ENCODE measurements at regions not wholly inside any gene's neighbourhood (a gene's known extent, or its start where the extent isn't known, plus 50 kb on each side); places are given as distances from the start of the nearest gene placed in this dataset.

DNA sequence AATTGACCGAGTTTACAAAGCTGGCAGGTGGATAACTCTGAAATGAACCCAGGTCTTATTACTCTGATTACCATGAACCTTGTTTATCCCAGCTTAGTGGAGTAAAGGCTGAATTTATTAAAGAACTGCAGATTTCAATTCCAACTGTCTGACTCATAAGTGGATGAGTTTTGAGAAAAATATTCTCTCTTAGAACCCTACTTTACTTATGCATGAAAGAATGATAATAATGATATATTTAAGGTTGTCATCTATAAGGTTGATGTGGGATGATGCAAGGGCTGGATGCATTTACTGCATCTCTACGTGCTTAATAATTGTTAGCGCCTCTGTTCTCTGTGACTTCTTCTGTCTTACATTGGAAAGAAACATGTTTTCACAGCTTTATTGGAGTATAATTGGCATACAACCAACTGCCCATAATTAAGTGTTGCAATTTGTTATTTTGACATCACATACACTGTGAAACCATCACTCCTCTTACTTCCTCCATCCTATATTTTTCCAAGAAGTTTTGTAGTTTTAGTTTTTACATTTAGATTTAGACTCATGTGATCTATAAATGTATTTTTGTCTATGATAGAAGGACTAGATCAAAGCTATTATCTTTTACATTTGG lies 771.2 kb upstream of the ARRDC4 start:
- TF ChIP-seq, protein P1, sequence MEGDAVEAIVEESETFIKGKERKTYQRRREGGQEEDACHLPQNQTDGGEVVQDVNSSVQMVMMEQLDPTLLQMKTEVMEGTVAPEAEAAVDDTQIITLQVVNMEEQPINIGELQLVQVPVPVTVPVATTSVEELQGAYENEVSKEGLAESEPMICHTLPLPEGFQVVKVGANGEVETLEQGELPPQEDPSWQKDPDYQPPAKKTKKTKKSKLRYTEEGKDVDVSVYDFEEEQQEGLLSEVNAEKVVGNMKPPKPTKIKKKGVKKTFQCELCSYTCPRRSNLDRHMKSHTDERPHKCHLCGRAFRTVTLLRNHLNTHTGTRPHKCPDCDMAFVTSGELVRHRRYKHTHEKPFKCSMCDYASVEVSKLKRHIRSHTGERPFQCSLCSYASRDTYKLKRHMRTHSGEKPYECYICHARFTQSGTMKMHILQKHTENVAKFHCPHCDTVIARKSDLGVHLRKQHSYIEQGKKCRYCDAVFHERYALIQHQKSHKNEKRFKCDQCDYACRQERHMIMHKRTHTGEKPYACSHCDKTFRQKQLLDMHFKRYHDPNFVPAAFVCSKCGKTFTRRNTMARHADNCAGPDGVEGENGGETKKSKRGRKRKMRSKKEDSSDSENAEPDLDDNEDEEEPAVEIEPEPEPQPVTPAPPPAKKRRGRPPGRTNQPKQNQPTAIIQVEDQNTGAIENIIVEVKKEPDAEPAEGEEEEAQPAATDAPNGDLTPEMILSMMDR (IDR thresholded peaks at IDR 0.05; ENCODE audit: low read depth, low read length, missing control alignments), result no peak
- no peak overlapping the region for H3K4me3 ChIP-seq (replicated peaks; ENCODE audit: low read depth, low read length)
- no peak for DNase-seq (ENCODE audit: extremely low read depth, low read depth)

DNA sequence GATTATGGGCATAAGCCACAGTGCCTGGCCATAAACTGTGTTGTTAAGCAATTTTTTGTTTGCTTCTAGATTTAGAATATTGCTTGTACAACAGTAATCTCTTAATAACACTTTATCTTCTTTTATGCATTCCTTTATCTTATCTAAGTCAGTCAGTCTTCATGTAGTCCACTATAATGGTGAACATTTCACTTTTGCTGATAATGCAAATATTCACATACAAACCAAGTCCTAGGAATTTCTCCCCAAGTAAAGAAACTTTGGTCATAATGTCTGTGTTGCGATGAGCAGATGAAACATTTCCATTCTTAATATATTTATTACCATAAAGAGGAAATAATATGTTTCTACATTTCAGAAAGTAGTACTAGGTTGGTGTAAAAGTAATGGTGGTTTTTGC lies 765.8 kb upstream of the ARRDC4 start:
- TF ChIP-seq, protein P1 (IDR thresholded peaks at IDR 0.05; ENCODE audit: low read depth, low read length, missing control alignments), result no peak
- DNase-seq (ENCODE audit: extremely low read depth, low read depth), result no peak
- no peak overlapping the region for H3K4me3 ChIP-seq (replicated peaks; ENCODE audit: low read depth, low read length)

DNA sequence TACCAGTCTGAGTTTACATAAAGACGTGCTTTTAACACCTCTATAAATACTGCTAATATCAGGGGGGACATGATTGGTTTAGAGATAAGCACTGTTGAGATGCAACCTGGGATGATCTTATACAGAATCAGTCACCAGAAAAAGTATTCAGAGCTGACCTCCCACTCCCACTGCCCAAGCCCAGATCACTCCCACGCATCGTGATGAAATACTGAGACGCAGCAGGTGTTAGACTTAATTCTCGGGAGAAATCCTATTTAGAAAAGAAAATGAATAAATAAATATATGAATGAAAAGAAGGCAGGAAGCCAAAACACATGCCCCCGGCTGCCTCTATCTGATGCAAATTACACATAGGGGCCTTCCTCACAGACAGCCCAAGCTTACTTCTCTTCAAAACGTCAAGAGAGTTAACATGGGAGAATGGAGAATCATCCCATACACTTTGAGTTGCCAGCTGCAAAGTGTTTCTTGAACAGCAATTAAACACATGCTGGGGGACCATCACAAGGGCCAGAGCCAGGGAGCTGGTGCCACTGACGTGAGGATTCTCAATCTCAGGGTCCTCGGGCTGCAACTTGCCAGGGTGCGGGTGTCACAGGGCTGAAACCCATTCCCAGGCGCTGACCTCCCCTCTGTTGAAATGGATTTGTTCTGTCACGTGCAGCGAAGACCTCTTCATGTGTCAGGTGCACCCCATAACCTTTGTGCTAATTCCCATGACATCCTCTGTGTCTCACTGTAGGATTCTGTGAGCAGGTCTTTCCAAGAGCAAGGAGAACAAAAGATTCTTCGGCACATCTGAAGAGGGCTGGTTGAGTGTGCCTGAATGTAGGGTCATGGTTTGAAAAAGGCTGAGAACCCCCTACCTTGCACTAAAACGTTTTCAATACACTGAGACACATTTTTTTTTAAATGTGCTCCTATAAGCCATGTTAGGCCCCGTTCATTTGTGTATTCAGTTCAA lies 764.2 kb upstream of the ARRDC4 start:
- TF ChIP-seq, protein P1 (IDR thresholded peaks at IDR 0.05; ENCODE audit: low read depth, low read length, missing control alignments), result no peak
- DNase-seq (ENCODE audit: extremely low read depth, low read depth), result no peak
- H3K4me3 ChIP-seq (replicated peaks; ENCODE audit: low read depth, low read length), result no peak overlapping the region

DNA sequence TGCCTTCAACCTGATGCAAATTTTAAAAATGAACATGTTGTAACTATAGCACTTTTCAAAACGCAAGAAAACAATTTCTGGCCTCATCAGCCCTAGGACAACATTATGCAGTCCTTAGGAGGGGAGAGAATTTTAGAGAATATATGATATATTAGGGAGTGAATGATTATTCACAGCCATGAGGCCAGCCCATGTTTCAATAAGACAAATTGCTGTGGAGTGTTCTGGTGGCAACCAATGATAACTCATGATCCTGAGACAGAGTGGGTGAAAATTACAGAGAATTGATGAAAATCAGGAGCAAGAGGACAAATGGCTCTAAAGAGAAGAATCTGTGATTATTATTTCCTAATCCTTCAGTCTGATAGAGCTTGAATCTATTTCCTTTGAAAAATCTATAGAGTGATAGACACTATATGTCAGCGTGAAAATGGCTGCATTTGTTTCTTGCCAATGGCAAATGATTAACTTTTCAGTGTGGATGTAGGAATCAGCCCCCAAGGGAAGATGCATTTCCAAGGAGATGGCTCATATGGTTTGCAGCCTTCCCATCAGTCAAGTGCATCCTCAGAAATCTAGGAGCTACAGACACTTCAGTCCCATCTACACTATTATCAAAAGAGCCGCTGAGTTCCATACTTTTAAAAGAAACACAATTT lies 761.0 kb upstream of the ARRDC4 start:
- no peak for DNase-seq (ENCODE audit: extremely low read depth, low read depth)
- TF ChIP-seq, protein P1 (IDR thresholded peaks at IDR 0.05; ENCODE audit: low read depth, low read length, missing control alignments), result no peak
- no peak overlapping the region for H3K4me3 ChIP-seq (replicated peaks; ENCODE audit: low read depth, low read length)

DNA sequence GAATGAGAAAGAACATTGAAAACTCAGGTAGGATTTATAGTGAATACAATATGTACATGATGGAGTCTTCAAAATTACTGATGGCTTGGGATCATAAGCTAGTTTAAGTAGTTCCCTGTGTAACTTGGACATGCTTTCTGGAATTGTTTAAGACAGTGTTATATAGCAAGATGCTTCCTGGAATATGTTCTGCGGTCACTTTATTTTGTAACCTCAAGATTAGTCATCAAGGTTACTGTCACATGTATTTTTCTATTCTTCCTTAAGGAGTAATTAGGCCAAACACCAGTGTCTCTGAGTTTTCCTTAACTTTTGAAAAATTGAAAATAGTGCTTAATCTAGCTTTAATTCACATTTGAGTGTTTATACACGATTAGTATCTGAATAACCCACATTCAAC lies 760.3 kb upstream of the ARRDC4 start:
- TF ChIP-seq, protein P1 (IDR thresholded peaks at IDR 0.05; ENCODE audit: low read depth, low read length, missing control alignments), result no peak
- H3K4me3 ChIP-seq (replicated peaks; ENCODE audit: low read depth, low read length), result no peak overlapping the region
- DNase-seq (ENCODE audit: extremely low read depth, low read depth), result no peak

DNA sequence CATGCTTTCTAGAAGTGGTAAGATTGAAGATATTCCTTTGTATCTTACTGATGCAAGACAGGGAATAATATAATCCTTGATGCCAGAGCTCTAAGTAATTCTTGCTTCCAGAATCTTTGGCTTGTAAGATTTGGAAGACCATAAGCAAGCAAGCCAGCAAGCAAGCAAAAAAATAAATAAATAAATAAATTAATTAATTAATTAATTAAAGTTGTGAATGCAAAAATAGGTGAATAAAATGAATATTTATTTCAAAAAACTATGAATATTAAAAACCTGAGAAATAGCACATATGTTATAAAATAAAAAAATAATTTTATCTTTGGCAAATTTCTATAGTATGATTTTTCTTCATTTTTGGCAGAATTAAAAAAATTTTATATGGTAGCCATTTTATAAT lies 750.2 kb upstream of the ARRDC4 start:
- no peak overlapping the region for H3K4me3 ChIP-seq (replicated peaks; ENCODE audit: low read depth, low read length)
- TF ChIP-seq, protein P1 (IDR thresholded peaks at IDR 0.05; ENCODE audit: low read depth, low read length, missing control alignments), result no peak
- DNase-seq (ENCODE audit: extremely low read depth, low read depth), result no peak

All from HFF-Myc (cell line).